GM23248 (cell line): ENCODE measurements at regions not wholly inside any gene's neighbourhood (a gene's known extent, or its start where the extent isn't known, plus 50 kb on each side); places are given as distances from the start of the nearest gene placed in this dataset.
"Not testable (repeated sequence)": the region's sequence is repeated elsewhere in the genome, so short reads cannot be mapped to it uniquely, and the experiment has no call there.

Source experiments
- DNase-seq: peaks from one replicate; pipeline ENCODE4 v3.0.0-alpha.2; 2015
- H2AFZ ChIP-seq: fragments of 200-600 bp; sonication (generic); 2 replicates; pipeline ENCODE4 v1.6.1; 2016; ENCODE audit warnings: antibody characterized with exemption
- H3F3A ChIP-seq: fragments of 200-600 bp; sonication (generic); 2 replicates; pipeline ENCODE4 v1.6.1; 2016; ENCODE audit warnings: mild to moderate bottlenecking, antibody characterized with exemption, mixed run types; ENCODE audit not compliant: insufficient read depth
- H3K27ac ChIP-seq: fragments of 200-600 bp; sonication (generic); 2 replicates; pipeline ENCODE4 v1.5.1; 2016; ENCODE audit warnings: mild to moderate bottlenecking
- H3K27me3 ChIP-seq: fragments of 200-600 bp; sonication (generic); replicated peaks from 2 replicates; pipeline ENCODE4 v1.6.1; 2016; ENCODE audit warnings: mild to moderate bottlenecking; ENCODE audit not compliant: insufficient read depth
- H3K36me3 ChIP-seq: fragments of 200-600 bp; sonication (generic); 2 replicates; pipeline ENCODE4 v1.6.1; 2016; ENCODE audit warnings: low read depth, mild to moderate bottlenecking
- H3K4me1 ChIP-seq: fragments of 200-600 bp; sonication (generic); 2 replicates; pipeline ENCODE4 v1.6.1; 2016; ENCODE audit warnings: mild to moderate bottlenecking; ENCODE audit not compliant: insufficient read depth
- H3K4me2 ChIP-seq: fragments of 200-600 bp; sonication (generic); one replicate; pipeline ENCODE4 v1.6.1; 2016; ENCODE audit warnings: mild to moderate bottlenecking; ENCODE audit not compliant: unreplicated experiment
- H3K4me3 ChIP-seq: fragments of 200-600 bp; sonication (generic); 2 replicates; pipeline ENCODE4 v1.5.1; 2016; ENCODE audit warnings: mild to moderate bottlenecking
- H3K79me2 ChIP-seq: fragments of 200-600 bp; sonication (generic); 2 replicates; pipeline ENCODE4 v1.6.1; 2016; ENCODE audit warnings: mild to moderate bottlenecking; ENCODE audit not compliant: insufficient read depth
- H3K9ac ChIP-seq: fragments of 200-600 bp; sonication (generic); 2 replicates; pipeline ENCODE4 v1.6.1; 2016; ENCODE audit warnings: mild to moderate bottlenecking
- H3K9me2 ChIP-seq: fragments of 200-600 bp; sonication (generic); 2 replicates; pipeline ENCODE4 v1.6.1; 2016; ENCODE audit warnings: mixed run types, mild to moderate bottlenecking, moderate library complexity; ENCODE audit not compliant: insufficient read depth
- H3K9me3 ChIP-seq: fragments of 200-600 bp; sonication (generic); one replicate; pipeline ENCODE4 v1.6.1; 2017; ENCODE audit warnings: low read depth
- H4K20me1 ChIP-seq: fragments of 200-600 bp; sonication (generic); 2 replicates; pipeline ENCODE4 v1.6.0; 2016; ENCODE audit not compliant: insufficient read depth
- EZH2 ChIP-seq: fragments of 200-600 bp; sonication (generic); IDR thresholded peaks from 2 replicates; pipeline ENCODE4 v1.6.1; 2018; ENCODE audit warnings: antibody characterized with exemption, mild to moderate bottlenecking; ENCODE audit not compliant: insufficient read depth, poor library complexity, severe bottlenecking
- EZH2phosphoT487 ChIP-seq: fragments of 200-600 bp; sonication (generic); IDR thresholded peaks from 2 replicates; pipeline ENCODE4 v1.6.1; 2018; ENCODE audit warnings: antibody characterized with exemption, moderate library complexity, mild to moderate bottlenecking, low read depth; ENCODE audit not compliant: insufficient read depth
- WGBS, 2 experiments: methylation state at CpG; one replicate each; pipeline ENCODE4 v1.1.6; 2015 to 2017; ENCODE audit warnings: low lambda C conversion rate in 2 of 2, low coverage in 1 of 2; ENCODE audit errors: missing lambda C conversion rate in 2 of 2; 5-methylcytosine and 5-hydroxymethylcytosine counted together
- in situ Hi-C: fragments of 300-500 bp; cut with MboI; formaldehyde crosslinking; loops from 2 replicates; pipeline ENCODE4 v1.15.0; 2020

- DNase-seq, result no peak
- Histone ChIP-seq H3K9ac (no peak overlapping the region), H3K4me2 (no peak overlapping the region), H3K4me1 (no peaks in the 10 kb centered on the region), H2AFZ (no peak overlapping the region), H3K27me3 (no peaks in the 10 kb centered on the region), H3K4me3 (no peak overlapping the region), H3K79me2 (no peaks in the 10 kb centered on the region), H4K20me1 (no peaks in the 10 kb centered on the region), H3K9me3 (no peaks in the 10 kb centered on the region), H3K9me2 (no peaks in the 10 kb centered on the region), H3K36me3 (no peaks in the 10 kb centered on the region), H3K27ac (no peak overlapping the region), H3F3A (no peaks in the 10 kb centered on the region)
- WGBS, 2 experiments, result 1 to 4% methylated on average over 4 of the region's 4 CpGs
- in situ Hi-C loops, result no loop called here
- TF ChIP-seq EZH2phosphoT487 (no peak), EZH2 (no peak)
These were observed 460.5 kb upstream of the RAB6C start for GRCh38 chr2:129518937-129519336.

GRCh38 chr2:129532158-129532557, 447.3 kb upstream of the RAB6C start:
- H3K36me3 ChIP-seq, H3K79me2 ChIP-seq, H3K4me3 ChIP-seq, H4K20me1 ChIP-seq, H3K9me3 ChIP-seq, H2AFZ ChIP-seq, H3F3A ChIP-seq, H3K4me2 ChIP-seq, H3K27ac ChIP-seq, H3K9ac ChIP-seq, H3K4me1 ChIP-seq, H3K9me2 ChIP-seq, DNase-seq, H3K27me3 ChIP-seq, in situ Hi-C loops: not testable (repeated sequence)
- WGBS, 2 experiments, result 40 to 43% methylated on average over 9 of the region's 9 CpGs

GRCh38 chr2:129548880-129549279, 430.6 kb upstream of the RAB6C start:
- H4K20me1 ChIP-seq, result no peaks in the 10 kb centered on the region
- no peaks in the 10 kb centered on the region for H3F3A ChIP-seq
- in situ Hi-C loops, result no loop called here
- no peak overlapping the region for H2AFZ ChIP-seq
- no peak overlapping the region for H3K27ac ChIP-seq
- H3K9me2 ChIP-seq, result no peaks in the 10 kb centered on the region
- H3K4me3 ChIP-seq, result no peak overlapping the region
- no peak for DNase-seq
- TF ChIP-seq EZH2, result no peak
- no peak for TF ChIP-seq EZH2phosphoT487
- WGBS, 2 experiments, result 10 to 15% methylated on average over 3 of the region's 3 CpGs
- H3K79me2 ChIP-seq, result no peaks in the 10 kb centered on the region
- no peak overlapping the region for H3K9ac ChIP-seq
- H3K27me3 ChIP-seq, result no peaks in the 10 kb centered on the region
- H3K4me2 ChIP-seq, result no peak overlapping the region
- no peaks in the 10 kb centered on the region for H3K9me3 ChIP-seq
- H3K36me3 ChIP-seq, result no peaks in the 10 kb centered on the region
- H3K4me1 ChIP-seq, result no peaks in the 10 kb centered on the region

DNA sequence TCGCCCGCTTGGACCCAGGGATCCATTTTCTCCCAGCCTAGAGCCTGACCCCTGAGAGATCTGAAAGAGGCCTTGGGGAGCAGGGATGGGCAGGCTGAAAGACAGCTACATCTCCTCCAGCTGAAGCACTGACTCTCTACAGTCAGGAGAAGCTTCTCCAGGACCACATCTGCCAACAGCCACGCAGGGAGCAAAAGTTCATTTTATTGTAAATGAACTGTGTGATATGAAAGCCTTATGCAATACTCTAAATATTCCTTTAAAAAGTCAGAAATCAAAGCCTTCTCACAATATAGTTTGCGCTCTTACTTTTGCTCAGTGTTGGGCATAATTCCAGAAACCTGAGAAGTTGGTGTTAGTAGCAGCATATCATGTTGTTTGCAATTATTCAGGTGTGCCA, 428.9 kb upstream of the RAB6C start:
- Histone ChIP-seq H3K4me1 (no peaks in the 10 kb centered on the region), H2AFZ (no peak overlapping the region), H3K36me3 (no peaks in the 10 kb centered on the region), H3F3A (no peaks in the 10 kb centered on the region), H3K4me3 (no peak overlapping the region), H3K27me3 (no peaks in the 10 kb centered on the region), H3K9me3 (no peaks in the 10 kb centered on the region), H4K20me1 (no peaks in the 10 kb centered on the region), H3K79me2 (no peaks in the 10 kb centered on the region), H3K9ac (no peak overlapping the region), H3K9me2 (no peaks in the 10 kb centered on the region), H3K4me2 (no peak overlapping the region), H3K27ac (no peak overlapping the region)
- WGBS, 2 experiments, result 35 to 40% methylated on average over 4 of the region's 4 CpGs
- in situ Hi-C loops, result no loop called here
- DNase-seq, result no peak
- no peak for TF ChIP-seq EZH2phosphoT487
- TF ChIP-seq EZH2, result no peak

DNA sequence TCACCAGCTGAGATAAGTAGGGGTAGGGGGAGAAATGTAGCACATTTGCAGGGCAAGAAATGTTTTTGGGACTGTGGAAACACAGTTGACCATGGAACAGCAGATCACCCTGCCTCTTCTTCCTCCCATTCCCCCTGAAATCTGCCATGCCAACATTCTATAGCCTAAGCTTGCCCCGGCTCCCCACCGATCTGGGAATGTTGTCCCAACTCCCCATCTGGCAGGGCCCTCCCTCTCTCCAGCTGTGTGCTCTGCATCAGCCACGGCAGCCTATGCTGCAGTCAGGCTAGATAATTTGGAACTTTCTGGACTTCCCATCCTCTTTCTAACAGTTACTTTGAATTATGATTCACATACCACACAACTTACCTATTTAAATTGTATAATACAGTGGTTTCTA, 425.1 kb upstream of the RAB6C start:
- in situ Hi-C loops, result no loop called here
- DNase-seq, result no peak
- Histone ChIP-seq H3K4me2 (no peak overlapping the region), H3K9me3 (no peaks in the 10 kb centered on the region), H3K9me2 (no peaks in the 10 kb centered on the region), H3K9ac (no peak overlapping the region), H3K79me2 (no peaks in the 10 kb centered on the region), H3F3A (no peaks in the 10 kb centered on the region), H3K36me3 (no peaks in the 10 kb centered on the region), H3K27me3 (no peaks in the 10 kb centered on the region), H4K20me1 (no peaks in the 10 kb centered on the region), H2AFZ (no peak overlapping the region), H3K27ac (no peak overlapping the region), H3K4me1 (no peaks in the 10 kb centered on the region), H3K4me3 (no peak overlapping the region)
- WGBS, 2 experiments, result 5 to 10% methylated on average over 3 of the region's 3 CpGs
- no peak for TF ChIP-seq EZH2
- TF ChIP-seq EZH2phosphoT487, result no peak
